Cardiac fibroblast (primary cell): ENCODE measurements at regions not wholly inside any gene's neighbourhood (a gene's known extent, or its start where the extent isn't known, plus 50 kb on each side); places are given as distances from the start of the nearest gene placed in this dataset.

Source experiments
- DNase-seq, 2 donors: peaks; one replicate each; pipeline versions ENCODE4 v3.0.0 to v3.0.0-alpha.2; 2010; ENCODE audit warnings: low read depth in 2 of 2
- H3K4me3 ChIP-seq, 2 donors: replicated peaks in 1 of 2; 1 replicate in 1 of 2; 2 replicates in 1 of 2; pipeline ENCODE4 v1.5.1; 2011; ENCODE audit warnings: low read depth in 2 of 2, low read length in 2 of 2, mild to moderate bottlenecking in 2 of 2, moderate library complexity in 1 of 2
- TF ChIP-seq, protein P1 (sequence below): IDR thresholded peaks from one replicate; pipeline ENCODE4 v1.5.1; 2011; ENCODE audit warnings: low read depth, mild to moderate bottlenecking, low read length, inconsistent platforms

DNA sequence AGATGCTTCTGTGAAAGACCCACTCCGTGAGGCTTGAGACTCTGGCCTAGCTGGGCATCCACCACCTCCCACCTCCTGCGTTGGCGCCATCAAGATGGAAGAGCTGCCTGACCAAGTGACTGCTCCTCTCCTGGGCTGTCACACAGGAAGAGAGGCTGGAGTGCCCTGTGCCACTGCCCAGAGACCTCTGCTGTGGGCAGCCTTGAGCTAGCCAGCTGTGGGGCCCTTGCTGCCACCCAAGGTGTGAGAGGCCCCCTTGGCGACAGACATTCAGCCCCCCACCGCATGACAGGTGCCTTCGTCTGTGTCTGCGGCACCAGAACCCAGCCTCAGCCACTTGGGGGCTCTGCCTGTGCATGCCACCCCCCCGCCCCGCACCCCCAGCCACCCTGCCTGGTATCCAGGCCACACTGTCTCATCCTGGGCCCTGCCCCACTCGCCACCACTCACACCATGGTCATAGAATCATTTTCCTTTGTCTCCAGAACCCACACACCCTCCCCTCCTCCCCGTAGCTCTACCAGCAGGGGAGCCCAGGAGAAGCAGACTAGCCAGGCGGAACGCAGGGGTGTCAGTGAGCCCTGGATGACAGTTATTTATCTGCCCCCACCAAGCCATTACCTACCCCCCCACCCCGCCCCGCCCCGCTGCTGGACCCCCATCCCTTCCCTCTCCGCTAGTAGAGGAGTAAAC is 120.9 kb upstream of the LHX1 start:
- no peak for DNase-seq
- TF ChIP-seq, protein P1, sequence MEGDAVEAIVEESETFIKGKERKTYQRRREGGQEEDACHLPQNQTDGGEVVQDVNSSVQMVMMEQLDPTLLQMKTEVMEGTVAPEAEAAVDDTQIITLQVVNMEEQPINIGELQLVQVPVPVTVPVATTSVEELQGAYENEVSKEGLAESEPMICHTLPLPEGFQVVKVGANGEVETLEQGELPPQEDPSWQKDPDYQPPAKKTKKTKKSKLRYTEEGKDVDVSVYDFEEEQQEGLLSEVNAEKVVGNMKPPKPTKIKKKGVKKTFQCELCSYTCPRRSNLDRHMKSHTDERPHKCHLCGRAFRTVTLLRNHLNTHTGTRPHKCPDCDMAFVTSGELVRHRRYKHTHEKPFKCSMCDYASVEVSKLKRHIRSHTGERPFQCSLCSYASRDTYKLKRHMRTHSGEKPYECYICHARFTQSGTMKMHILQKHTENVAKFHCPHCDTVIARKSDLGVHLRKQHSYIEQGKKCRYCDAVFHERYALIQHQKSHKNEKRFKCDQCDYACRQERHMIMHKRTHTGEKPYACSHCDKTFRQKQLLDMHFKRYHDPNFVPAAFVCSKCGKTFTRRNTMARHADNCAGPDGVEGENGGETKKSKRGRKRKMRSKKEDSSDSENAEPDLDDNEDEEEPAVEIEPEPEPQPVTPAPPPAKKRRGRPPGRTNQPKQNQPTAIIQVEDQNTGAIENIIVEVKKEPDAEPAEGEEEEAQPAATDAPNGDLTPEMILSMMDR: no peak

GRCh38 chr17:36816907-36817288 is 120.4 kb upstream of the LHX1 start:
- no peak for DNase-seq
- TF ChIP-seq, protein P1: no peak
- no peak overlapping the region for H3K4me3 ChIP-seq

More for the DNA sequence above, 120.9 kb upstream of the LHX1 start:
- H3K4me3 ChIP-seq: no peak overlapping the region

GRCh38 chr17:36817483-36818048 is 119.7 kb upstream of the LHX1 start:
- TF ChIP-seq, protein P1: no peak
- no peak for DNase-seq
- H3K4me3 ChIP-seq: no peak overlapping the region

- TF ChIP-seq, protein P1: no peak
- no peak overlapping the region for H3K4me3 ChIP-seq
- DNase-seq: no peak
Observed at GRCh38 chr17:36818134-36818825, 119.0 kb upstream of the LHX1 start.

DNA sequence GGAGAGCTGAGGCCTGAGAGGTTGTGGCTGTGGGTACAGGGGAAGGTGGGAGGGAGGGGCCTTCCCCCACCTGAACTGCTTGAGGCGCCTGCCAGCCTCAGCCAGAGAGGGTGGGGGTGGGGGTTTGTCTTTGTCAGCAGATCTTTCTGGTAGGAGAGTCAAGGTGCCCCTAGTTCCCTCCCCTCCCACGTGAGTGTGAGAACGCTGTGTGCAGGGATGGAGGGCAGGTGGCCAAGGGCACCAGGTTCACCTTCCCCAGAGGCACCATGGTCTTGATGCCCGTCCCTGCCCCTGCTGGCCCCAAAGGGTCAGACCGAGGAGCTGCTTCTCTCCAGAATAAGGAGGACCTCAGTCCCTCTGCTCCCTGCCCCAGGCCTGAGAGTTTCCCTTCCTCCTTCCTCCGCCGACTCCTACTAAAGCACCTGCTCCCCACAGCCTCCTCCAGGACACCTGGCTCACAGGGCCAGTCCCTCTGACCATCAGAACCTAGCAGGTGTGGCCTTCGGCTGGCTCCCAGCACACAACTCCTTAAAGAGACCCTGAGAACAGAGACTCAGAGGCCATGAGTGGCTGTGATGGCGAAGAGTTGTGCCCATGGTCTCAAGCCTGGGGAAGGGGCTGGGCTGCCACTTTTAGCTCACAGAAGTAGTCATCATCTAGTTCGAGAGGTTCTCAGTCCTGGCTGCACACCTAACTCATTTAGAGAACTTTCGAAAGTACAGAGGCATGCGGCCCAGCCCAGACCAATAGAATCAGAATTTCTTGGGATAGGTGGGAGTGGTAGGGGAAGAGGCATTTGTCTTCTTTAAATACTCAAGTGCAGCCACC is 113.2 kb upstream of the LHX1 start:
- no peak for DNase-seq
- H3K4me3 ChIP-seq: no peak overlapping the region
- TF ChIP-seq, protein P1: no peak

- no peak overlapping the region for H3K4me3 ChIP-seq
- TF ChIP-seq, protein P1: no peak
- peak in 1 of 2 donors; percentile 39 for DNase-seq
Observed at GRCh38 chr17:36824678-36825101, 112.6 kb upstream of the LHX1 start.
